Activated CD4-positive, alpha-beta T cell treated with anti-CD3 and anti-CD28 coated beads, Interleukin-2, Interleukin-6, amounts not matched to agents 100 ng/mL and 50 ng/mL, durations not matched to agents 16 hours and 8 hours (primary cell): ENCODE measurements at regions not wholly inside any gene's neighbourhood (a gene's known extent, or its start where the extent isn't known, plus 50 kb on each side); places are given as distances from the start of the nearest gene placed in this dataset.
"Not testable (repeated sequence)": the region's sequence is repeated elsewhere in the genome, so short reads cannot be mapped to it uniquely, and the experiment has no call there.

Source experiments
- DNase-seq: peaks from one replicate; pipeline ENCODE4 v3.0.0-alpha.2; 2020

- DNase-seq = no peak
Measured at GRCh38 chr4:43457866-43458265, 565.4 kb downstream of the GRXCR1 start.

DNA sequence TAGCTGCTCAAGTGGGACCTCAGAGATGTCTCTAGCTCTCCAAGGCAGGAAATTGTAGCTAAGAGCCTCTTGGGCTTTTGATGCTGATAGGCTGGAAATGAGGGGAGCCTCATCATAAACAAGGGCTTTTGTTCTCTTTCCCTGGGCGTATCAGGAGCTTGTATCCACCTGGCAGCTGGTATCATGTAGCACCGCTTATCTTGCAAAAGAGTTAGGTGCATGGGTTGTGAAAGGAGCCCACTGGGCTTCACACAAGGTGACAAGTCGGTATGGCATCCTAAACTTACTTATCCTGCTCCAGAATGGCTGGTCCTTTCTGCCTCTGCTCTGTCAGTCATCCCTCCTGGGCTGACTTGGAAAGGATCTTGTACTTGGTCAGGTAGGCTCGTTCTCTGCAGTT, 565.8 kb downstream of the GRXCR1 start:
- no peak for DNase-seq

- no peak for DNase-seq
Measured at GRCh38 chr4:43471950-43472349, 579.4 kb downstream of the GRXCR1 start.

- DNase-seq = no peak
Measured at GRCh38 chr4:43481526-43481925, 589.0 kb downstream of the GRXCR1 start.

DNA sequence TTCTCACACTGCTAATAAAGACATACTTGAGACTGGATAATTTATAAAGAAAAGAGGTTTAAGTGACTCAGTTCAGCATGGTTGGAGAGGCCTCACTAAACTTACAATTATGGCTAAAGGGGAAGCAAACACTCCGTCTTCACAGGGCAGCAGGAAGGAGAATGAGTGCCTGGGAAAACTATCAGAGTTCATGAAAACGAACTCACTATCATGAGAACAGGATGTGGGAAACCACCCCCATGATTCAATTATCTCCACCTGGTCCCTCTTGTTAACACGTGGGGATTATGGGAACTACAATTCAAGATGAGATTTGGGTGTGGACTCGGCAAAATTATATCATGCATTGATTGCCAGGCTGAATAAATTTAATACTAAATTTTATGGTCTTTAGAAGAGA, 592.7 kb downstream of the GRXCR1 start:
- no peak for DNase-seq

GRCh38 chr4:43496188-43496587, 603.7 kb downstream of the GRXCR1 start:
- DNase-seq = no peak

GRCh38 chr4:43496602-43497001, 604.1 kb downstream of the GRXCR1 start:
- no peak for DNase-seq

GRCh38 chr4:43505823-43506222, 613.3 kb downstream of the GRXCR1 start:
- DNase-seq = not testable (repeated sequence)

DNA sequence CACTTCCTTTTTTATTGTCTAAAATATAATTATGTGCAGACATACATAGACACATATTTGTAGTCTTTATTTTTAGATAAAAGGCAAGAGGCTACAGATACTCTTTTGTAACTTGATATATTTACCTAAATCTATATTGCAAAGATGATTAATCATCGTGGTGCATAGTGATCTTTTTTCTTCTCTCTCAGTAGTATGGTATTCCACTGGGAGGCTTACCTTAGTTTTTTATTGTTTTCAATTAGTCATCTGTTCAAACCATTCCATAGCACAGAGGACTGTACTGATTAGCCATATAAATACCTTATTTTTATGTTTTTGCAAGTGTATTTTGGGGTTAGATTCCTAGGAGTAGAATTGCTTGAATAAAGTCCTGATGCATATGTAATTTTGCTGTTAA, 619.7 kb downstream of the GRXCR1 start:
- DNase-seq = no peak

GRCh38 chr4:43525646-43526045, 633.1 kb downstream of the GRXCR1 start:
- no peak for DNase-seq

DNA sequence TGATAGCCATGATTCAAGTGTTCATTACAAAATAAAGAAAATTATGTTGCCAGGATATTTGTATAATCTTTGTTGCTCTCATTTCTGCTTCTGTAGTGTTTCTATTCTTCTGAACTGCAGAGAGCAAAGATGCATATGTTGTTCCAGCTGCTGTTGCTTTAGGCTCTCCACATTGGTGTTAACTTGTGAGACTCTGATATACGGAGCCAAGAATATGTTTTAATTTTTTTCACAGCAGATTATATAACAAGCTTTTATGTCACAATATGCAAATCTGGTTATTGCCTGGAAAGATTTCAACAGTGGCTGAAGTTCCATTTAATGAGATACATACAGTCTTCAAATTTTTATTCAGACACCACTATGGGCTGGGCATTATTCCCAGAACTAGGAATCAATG, 655.0 kb downstream of the GRXCR1 start:
- DNase-seq = no peak

GRCh38 chr4:43550981-43551627, 658.6 kb downstream of the GRXCR1 start:
- no peak for DNase-seq

DNA sequence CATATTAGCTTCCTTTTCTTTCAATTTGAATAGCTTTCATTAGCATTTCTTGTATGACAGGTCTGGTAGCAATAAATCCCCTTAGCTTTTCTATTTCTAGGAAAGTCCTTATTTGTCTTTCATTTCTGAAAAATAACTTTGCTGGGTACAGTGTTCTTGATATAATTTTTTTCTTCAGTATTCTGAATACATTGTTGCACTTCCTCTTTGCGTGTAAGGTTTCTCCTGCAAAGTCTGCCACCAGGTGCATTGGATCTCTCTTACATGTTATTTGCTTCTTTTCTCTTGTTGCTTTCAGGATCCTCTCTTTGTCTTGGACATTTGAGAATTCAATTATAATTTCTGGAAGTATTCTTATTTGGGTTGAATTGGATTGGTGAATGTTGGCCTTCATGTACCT, 663.7 kb downstream of the GRXCR1 start:
- no peak for DNase-seq

- DNase-seq = no peak
Measured at GRCh38 chr4:43560047-43560446, 667.5 kb downstream of the GRXCR1 start.

DNA sequence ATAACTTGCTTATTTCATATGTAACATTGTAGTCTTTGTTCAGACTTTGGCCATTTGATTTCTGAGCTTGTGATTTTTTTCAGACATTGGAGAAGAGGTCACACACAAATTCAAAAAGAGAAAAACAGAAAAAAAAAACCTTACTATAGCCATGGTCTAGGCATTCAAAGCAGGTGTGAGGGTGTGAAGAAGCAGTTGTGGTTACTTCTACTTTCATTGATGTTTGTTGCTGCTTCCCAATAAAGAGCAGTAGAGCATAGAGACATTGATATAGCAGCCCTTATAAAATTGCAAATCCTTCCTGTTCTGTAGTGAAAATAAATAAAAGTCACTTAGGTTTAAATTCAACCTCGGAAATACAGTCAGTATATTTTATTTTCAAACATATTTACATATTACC, 671.6 kb downstream of the GRXCR1 start:
- DNase-seq = no peak

DNA sequence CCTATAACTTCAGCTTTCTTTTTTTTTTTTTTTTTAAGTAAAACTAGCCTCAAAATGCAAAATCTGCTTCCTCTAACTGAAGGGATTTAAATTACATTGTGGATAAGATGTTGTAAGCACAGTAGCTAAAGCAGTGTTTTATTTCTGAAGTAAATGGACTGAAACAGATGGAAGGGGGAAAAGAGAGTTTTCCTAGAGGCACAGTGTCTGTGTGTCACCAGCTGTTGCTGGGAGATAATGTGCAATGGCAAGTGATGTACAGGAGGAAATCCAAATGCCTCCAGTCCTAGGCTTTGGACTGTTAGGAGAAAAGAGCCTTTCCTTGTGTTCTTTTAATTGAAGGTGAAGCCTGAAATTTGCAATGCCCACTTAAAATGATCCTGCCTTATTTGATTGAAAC, 672.1 kb downstream of the GRXCR1 start:
- DNase-seq = no peak

DNA sequence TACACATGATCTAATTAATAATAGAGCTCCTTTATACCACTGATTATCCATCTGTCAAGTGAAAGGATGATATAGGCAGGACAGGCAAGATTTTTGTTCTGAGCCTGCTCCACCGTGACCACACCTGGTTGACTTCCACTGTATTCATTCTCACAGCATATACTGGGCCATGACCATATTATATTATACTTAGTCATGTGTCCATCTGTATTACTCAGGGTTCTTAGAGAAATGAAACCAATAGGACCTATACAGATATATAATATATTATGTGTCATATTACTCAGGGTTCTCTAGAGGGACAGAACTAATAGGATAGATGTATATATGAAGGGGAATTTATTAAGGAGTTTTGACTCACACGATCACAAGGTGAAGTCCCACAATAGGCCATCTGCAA, 675.1 kb downstream of the GRXCR1 start:
- no peak for DNase-seq

DNA sequence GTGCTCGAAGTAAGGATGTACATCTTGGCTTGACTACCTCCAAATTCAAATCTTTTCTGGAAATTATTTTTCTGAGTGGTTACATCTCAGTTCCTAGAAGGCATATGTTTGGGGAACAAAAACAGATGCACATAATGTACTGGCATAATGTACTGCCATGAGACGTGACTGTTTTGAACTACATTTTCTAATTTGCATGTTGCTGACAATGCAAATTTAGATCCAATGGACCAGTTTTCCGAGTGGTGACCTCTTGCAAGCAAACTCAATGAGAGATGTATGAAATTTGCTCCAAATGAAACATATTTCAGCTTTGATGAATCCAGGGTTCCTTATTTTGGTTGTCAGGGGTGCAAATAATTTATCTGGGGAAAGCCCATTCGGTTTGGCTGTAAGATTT, 694.3 kb downstream of the GRXCR1 start:
- DNase-seq = no peak

DNA sequence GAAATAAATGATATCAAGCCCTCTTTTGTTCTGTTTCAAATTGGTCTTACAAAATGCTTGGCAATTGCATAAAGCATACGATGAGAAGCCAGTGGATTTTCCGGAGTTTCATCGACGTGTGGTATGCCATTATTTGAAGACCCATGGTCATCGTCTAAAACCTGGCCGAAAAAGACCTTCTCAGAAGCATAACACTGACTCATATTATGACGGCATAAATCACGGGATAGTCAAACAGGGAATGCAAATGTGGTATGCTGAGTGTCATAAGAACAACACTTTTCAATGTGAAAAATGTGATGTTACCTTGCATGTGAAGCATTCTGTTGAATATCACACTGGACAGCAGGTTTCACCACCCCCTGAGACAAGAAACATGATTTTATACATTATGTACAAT, 695.2 kb downstream of the GRXCR1 start:
- DNase-seq = no peak

- no peak for DNase-seq
Measured at GRCh38 chr4:43607400-43607799, 714.9 kb downstream of the GRXCR1 start.

DNA sequence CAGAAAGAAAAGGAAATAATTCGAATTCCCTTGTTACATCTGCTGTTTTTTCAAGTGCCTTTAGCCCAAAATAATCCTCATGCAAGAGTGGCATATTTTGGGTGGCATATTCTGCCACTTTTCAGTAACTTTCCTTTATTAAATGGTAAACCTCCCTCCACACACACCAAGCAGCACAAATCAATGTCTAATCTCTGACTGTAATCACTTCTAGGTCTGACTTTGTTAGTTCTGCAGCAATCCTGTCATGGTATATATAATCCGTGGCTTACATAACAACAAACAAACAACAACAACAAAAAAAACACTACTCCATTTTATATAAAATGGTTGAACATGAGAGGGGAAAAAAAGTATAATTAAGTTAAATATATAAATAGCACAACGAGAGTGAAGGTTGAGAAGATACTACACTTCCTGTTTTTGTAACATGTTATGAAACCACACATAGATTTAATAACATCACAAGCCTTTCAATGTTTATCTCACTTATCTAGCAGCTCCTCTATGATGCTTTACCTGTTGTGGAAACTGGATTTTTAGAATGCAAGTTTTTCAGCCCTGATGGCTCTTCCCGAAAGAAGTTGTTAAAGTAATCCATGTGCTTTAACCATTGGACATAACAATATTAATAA, 715.4 kb downstream of the GRXCR1 start:
- no peak for DNase-seq

DNA sequence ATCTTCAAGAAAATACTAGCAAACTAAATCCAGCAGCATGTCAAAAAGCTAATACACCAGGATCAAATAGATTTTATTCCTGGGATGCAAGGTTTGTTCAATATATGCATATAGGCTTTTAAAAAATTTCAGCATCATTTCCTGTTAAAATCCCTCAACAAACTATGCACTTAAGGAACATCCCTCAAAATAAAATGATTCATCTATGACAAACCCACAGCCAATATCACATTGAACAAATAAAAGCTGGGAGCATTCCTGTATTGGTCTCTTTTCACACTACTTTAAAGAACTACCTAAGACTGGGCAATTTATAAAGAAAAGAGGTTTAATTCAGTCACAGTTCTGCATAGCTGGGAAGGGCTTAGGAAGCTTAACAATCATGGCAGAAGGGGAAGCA, 726.7 kb downstream of the GRXCR1 start:
- no peak for DNase-seq

- not testable (repeated sequence) for DNase-seq
Measured at GRCh38 chr4:43637893-43638292, 745.4 kb downstream of the GRXCR1 start.

GRCh38 chr4:43651991-43652390, 759.5 kb downstream of the GRXCR1 start:
- DNase-seq = no peak

GRCh38 chr4:43659547-43659946, 767.0 kb downstream of the GRXCR1 start:
- DNase-seq = not testable (repeated sequence)
